HG03039 (cell line): ENCODE measurements at regions not wholly inside any gene's neighbourhood (a gene's known extent, or its start where the extent isn't known, plus 50 kb on each side); places are given as distances from the start of the nearest gene placed in this dataset.

Experiments
- ATAC-seq: cut with Tn5 transposase; IDR thresholded peaks from one replicate; pipeline ENCODE4 v1.9.1; 2021; ENCODE audit warnings: mild to moderate bottlenecking, moderate library complexity; ENCODE audit not compliant: unreplicated experiment

GRCh38 chr19:28217022-28217421 lies 995.9 kb downstream of the UQCRFS1 start:
- no peak for ATAC-seq

GRCh38 chr19:28213470-28214082 lies 999.4 kb downstream of the UQCRFS1 start:
- no peak for ATAC-seq

DNA sequence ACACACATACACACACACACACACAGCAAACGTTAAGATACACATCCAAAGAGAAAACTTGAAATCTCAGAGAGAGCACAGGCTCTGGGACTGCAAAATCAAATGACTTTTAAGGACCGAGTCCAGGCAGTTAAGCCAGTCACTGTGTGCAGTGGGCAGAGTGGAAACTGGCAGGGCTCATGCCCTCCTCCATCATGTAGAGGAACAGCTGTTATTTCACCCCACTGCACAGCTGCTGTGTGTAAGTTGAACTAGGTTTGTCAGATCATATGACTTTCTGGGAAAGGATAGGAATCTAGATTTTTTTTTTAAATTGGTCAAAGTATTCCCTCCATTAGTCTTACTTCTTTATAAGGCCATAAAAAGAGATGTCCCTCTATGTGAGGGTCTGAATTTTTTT lies 1002.1 kb downstream of the UQCRFS1 start:
- no peak for ATAC-seq

- ATAC-seq, result no peak
Observed at GRCh38 chr19:28208745-28209144, 1004.2 kb downstream of the UQCRFS1 start.

DNA sequence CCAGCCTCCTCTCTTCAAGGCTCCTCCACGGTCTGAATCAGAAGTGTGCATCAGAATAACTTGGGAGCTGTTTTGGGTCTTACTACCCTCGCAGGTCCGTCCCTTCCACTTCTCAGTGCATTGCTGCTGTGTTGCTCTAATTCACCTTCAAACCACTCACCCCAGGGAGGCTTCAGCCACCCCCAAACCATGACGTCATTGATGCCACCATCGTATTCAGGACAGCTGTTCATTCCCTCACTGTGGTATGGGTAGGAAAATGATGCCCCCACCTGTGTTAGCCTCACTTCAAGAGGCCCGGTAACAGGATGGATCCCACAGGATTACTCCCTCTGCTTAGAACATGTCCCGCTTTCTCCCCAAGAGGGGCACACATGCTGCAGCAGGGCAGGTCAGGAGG lies 1005.7 kb downstream of the UQCRFS1 start:
- ATAC-seq, result no peak

DNA sequence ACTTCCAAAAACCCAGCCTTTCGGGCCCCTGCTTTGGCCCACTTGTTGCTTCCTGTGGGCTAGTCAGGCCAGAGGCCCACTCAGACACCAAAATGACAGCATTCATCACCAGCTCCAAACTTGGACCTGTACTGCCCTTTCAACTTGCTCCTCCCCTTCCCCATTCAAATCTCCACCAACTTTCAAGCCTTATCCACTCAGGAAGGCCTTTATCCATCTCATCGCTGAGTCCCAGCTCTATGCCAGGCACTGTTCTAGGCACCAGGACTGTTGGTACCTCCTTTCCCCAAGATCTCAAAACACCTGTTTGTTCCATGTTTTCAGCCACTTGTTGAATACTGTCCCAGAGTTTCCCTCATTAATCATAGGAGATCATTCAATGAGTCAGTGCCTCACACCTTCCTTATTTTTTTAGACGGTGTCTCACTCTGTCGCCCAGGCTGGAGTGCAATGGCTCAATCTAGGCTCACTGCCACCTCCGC lies 1011.4 kb downstream of the UQCRFS1 start:
- no peak for ATAC-seq

DNA sequence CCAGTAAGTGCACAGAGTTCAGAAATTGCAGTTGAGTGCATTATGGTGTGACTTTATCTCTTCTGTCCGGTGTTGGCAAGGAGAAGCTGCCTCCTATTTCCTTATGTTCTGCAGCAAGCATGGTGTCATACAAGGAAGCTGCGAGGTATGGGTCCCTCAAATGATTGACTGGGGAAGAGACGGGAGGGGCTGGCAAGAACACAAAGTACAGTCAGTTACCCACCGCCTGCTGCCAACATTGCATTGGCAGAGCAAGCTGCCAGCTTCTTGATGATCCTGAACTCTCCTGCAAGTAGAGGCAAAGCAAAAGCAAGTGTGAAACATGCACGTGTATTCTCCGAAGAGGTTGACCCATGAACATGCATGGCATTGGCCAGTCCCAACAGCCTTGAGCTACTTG lies 1013.6 kb downstream of the UQCRFS1 start:
- no peak for ATAC-seq

- ATAC-seq, result no peak
Observed at GRCh38 chr19:28196961-28197360, 1016.0 kb downstream of the UQCRFS1 start.

DNA sequence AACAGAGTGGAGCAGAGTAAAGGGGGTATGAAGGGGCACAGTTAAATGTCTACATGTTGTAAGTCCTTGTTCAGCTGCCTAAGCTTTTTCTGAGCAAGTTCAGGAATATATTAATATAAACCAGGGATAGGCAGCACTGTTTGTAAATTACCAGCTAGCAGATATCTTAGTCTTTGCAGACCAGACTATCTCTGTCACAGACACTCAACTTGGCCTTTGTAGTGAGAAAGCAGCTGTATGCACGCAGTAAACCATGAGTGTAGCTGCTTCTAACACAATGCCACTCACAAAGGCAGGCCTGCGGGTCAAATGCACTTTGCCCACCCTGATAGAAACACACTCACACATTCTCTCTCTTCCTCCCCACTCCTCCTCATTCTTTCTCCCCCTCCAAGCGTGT lies 1016.9 kb downstream of the UQCRFS1 start:
- no peak for ATAC-seq

GRCh38 chr19:28185646-28186045 lies 1027.3 kb downstream of the UQCRFS1 start:
- no peak for ATAC-seq

GRCh38 chr19:28184997-28185396 lies 1028.0 kb downstream of the UQCRFS1 start:
- no peak for ATAC-seq

- no peak for ATAC-seq
Observed at GRCh38 chr19:28176193-28176592, 1036.8 kb downstream of the UQCRFS1 start.

- no peak for ATAC-seq
Observed at GRCh38 chr19:28171983-28172382, 1041.0 kb downstream of the UQCRFS1 start.

- ATAC-seq, result no peak
Observed at GRCh38 chr19:28170066-28170465, 1042.9 kb downstream of the UQCRFS1 start.

- no peak for ATAC-seq
Observed at GRCh38 chr19:28169168-28169887, 1043.6 kb downstream of the UQCRFS1 start.

- no peak for ATAC-seq
Observed at GRCh38 chr19:28168557-28168956, 1044.4 kb downstream of the UQCRFS1 start.

GRCh38 chr19:28166025-28166424 lies 1046.9 kb downstream of the UQCRFS1 start:
- ATAC-seq, result no peak

DNA sequence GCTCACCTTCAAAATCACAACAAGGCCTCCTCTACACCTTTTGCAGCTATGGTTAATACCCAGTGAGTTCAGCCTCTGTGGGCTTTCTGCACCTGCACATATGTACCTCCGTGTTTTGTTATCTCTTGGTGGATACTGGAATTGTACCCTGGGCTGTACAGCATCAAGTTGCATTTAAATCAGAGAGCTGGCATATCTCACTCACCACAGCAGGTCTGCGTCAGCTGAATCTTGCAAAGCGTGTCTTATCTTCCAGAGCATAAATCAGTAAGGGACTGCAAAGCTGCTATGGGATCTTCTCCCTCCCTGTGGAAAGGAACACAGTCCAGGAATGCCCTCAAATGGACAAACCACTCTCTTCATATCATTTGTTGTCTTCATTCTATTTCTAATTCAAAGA lies 1048.7 kb downstream of the UQCRFS1 start:
- ATAC-seq, result no peak

GRCh38 chr19:28159065-28159464 lies 1053.9 kb downstream of the UQCRFS1 start:
- ATAC-seq, result no peak

DNA sequence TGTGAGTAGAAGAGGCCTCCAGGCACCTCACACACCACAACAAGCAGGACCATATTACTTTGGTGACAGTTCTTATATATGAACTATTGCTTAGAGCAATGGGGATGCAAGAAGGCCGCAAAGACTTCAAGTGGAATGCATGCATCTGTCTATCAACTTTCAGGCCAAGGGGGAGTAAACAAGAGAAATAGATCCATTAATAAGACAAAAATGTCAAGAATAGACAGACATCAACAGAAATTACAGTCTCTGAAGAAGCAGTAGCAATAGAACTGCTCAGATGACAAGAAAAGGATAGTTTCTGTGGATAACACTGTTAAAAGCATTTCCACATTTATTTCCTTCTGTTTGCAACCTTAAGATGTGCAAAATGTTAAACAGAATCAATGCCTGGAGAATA lies 1057.7 kb downstream of the UQCRFS1 start:
- no peak for ATAC-seq

DNA sequence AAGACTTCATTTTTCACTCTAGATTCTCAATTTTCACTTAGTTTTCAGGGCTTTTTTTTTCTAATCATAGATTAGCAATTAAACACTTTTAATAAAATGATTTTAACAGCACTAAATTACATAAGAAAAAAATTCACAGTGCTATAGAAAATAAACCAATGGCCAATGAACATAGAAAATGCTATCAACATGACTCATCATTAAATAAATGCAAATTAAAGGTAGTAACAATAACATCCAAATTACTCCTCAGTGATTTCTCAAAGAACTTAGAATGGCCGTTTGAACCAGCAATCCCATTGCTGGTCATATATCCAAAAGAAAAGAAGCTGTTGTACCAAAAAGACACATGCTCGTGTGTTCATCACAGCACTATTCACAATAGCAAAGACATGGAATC lies 1058.9 kb downstream of the UQCRFS1 start:
- no peak for ATAC-seq

DNA sequence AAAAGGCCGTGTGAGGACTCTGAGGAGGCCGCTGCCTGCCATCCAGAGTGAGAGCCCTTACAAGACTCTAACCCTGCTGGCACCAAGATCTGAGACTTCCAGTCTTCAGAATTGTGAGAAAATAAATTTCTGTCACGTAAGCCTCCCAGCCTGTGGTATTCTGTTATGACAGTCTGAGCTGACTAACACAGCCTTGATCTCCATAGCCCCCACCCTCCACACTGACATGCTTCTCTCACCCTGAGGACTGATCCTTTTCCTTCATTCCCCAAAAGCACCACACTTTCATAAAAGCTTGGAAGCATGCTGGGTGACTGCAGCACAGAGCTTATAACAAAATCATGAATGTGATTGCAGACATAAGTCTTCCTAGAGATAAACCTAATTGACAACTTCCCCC lies 1059.8 kb downstream of the UQCRFS1 start:
- ATAC-seq, result no peak

DNA sequence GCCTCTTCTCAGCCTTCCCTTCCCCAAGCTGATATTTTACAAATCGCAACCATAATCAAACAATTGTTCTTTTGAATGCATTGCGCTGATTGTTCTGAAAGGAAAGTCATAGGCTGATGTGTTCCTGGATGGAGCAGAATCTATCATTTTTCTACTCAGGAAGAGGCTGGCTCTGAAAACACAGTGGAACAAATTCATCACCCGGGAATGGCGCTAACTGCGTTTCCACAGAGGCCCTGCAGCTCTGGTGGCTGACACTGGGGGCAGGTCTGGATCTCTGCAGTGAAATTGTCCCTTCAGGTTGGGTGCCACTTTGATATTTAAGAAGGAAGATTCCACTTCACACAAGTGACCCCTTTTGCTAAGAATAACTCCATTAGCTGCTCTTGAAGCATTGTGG lies 1060.8 kb downstream of the UQCRFS1 start:
- no peak for ATAC-seq
